NB4 (cell line): ENCODE measurements at regions not wholly inside any gene's neighbourhood (a gene's known extent, or its start where the extent isn't known, plus 50 kb on each side); places are given as distances from the start of the nearest gene placed in this dataset.
"Not testable (repeated sequence)": the region's sequence is repeated elsewhere in the genome, so short reads cannot be mapped to it uniquely, and the experiment has no call there.

Source experiments
- DNase-seq: peaks from one replicate; pipeline ENCODE4 v3.0.0; 2010; ENCODE audit warnings: low read depth
- H3K4me3 ChIP-seq: one replicate; pipeline ENCODE4 v1.5.1; 2011; ENCODE audit warnings: mild to moderate bottlenecking, low read depth, low read length, moderate library complexity
- CTCF ChIP-seq: IDR thresholded peaks from one replicate; pipeline ENCODE4 v1.5.1; 2012; ENCODE audit warnings: low read depth, low read length
- MAX ChIP-seq: IDR thresholded peaks from 2 replicates; pipeline ENCODE4 v1.6.1; 2011; ENCODE audit warnings: low read depth, low read length
- MYC ChIP-seq: IDR thresholded peaks from 2 replicates; pipeline ENCODE4 v1.6.1; 2011; ENCODE audit warnings: low read depth, low read length
- POLR2A ChIP-seq: IDR thresholded peaks from 2 replicates; pipeline ENCODE4 v1.6.1; 2011; ENCODE audit warnings: mild to moderate bottlenecking; ENCODE audit not compliant: insufficient read length; ENCODE audit errors: extremely low read depth

GRCh38 chr1:5728663-5729355 lies 263.4 kb downstream of the NPHP4 start:
- no peak for TF ChIP-seq POLR2A
- no peak overlapping the region for H3K4me3 ChIP-seq
- DNase-seq: no peak

- H3K4me3 ChIP-seq: no peak overlapping the region
- no peak for TF ChIP-seq CTCF
- no peak for TF ChIP-seq POLR2A
- no peak for TF ChIP-seq MAX
- no peak for TF ChIP-seq MYC
- DNase-seq: no peak
Measured at GRCh38 chr1:5727871-5728643, 264.2 kb downstream of the NPHP4 start.

GRCh38 chr1:5727191-5727590 lies 265.0 kb downstream of the NPHP4 start:
- DNase-seq: no peak
- TF ChIP-seq MAX: no peak
- TF ChIP-seq MYC: no peak
- TF ChIP-seq CTCF: no peak
- TF ChIP-seq POLR2A: no peak
- H3K4me3 ChIP-seq: no peak overlapping the region

- H3K4me3 ChIP-seq, DNase-seq: not testable (repeated sequence)
Measured at GRCh38 chr1:5726586-5727184, 265.5 kb downstream of the NPHP4 start.

- no peak for DNase-seq
- TF ChIP-seq MAX (no peak), POLR2A (no peak), CTCF (no peak)
Measured at GRCh38 chr1:5725855-5726585, 266.2 kb downstream of the NPHP4 start.

GRCh38 chr1:5725406-5725805 lies 266.8 kb downstream of the NPHP4 start:
- DNase-seq: no peak
- TF ChIP-seq MAX: no peak
- H3K4me3 ChIP-seq: no peak overlapping the region

More at GRCh38 chr1:5725855-5726585, 266.2 kb downstream of the NPHP4 start:
- no peak overlapping the region for H3K4me3 ChIP-seq

GRCh38 chr1:5724847-5725246 lies 267.4 kb downstream of the NPHP4 start:
- TF ChIP-seq CTCF (no peak), MAX (no peak), MYC (no peak), POLR2A (no peak)
- DNase-seq: no peak
- H3K4me3 ChIP-seq: no peak overlapping the region
